ENCODE measurements at regions not wholly inside any gene's neighbourhood (a gene's known extent, or its start where the extent isn't known, plus 50 kb on each side); places are given as distances from the start of the nearest gene placed in this dataset.

GRCh38 chr2:194735837-194736542 is 921.0 kb upstream of the SLC39A10 start:
- TF ChIP-seq, protein P1, sequence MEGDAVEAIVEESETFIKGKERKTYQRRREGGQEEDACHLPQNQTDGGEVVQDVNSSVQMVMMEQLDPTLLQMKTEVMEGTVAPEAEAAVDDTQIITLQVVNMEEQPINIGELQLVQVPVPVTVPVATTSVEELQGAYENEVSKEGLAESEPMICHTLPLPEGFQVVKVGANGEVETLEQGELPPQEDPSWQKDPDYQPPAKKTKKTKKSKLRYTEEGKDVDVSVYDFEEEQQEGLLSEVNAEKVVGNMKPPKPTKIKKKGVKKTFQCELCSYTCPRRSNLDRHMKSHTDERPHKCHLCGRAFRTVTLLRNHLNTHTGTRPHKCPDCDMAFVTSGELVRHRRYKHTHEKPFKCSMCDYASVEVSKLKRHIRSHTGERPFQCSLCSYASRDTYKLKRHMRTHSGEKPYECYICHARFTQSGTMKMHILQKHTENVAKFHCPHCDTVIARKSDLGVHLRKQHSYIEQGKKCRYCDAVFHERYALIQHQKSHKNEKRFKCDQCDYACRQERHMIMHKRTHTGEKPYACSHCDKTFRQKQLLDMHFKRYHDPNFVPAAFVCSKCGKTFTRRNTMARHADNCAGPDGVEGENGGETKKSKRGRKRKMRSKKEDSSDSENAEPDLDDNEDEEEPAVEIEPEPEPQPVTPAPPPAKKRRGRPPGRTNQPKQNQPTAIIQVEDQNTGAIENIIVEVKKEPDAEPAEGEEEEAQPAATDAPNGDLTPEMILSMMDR (IDR thresholded peaks at IDR 0.05; ENCODE audit: borderline replicate concordance, extremely low read depth, insufficient read depth), result no peak
- Histone ChIP-seq H3K4me1 (ENCODE audit: control insufficient read depth in 2 of 3, insufficient read depth in 2 of 3, low read depth in 1 of 3, low read length in 3 of 3) (no peaks in the 10 kb centered on the region), H3K9me3 (ENCODE audit: control insufficient read depth in 2 of 3, insufficient read depth in 1 of 3, low read length in 3 of 3) (no peaks in the 10 kb centered on the region), H3K27ac (ENCODE audit: low read depth in 2 of 2, low read length in 2 of 2) (no peak overlapping the region), H3K36me3 (ENCODE audit: control insufficient read depth in 2 of 3, insufficient read depth in 3 of 3, low read length in 3 of 3) (no peaks in the 10 kb centered on the region), H3K4me3 (ENCODE audit: low read length in 3 of 3) (no peak overlapping the region), H3K27me3 (ENCODE audit: control insufficient read depth, insufficient read depth, low read length) (no peaks in the 10 kb centered on the region), H3K9ac (ENCODE audit: low read length in 3 of 3) (no peak overlapping the region)
- FAIRE-seq, result no peak
- no peak for DNase-seq
- intact Hi-C loops (cut with DNase I), result no loop called here

GRCh38 chr2:194730266-194730665 is 926.8 kb upstream of the SLC39A10 start:
- Histone ChIP-seq H3K27ac (ENCODE audit: low read depth in 2 of 2, low read length in 2 of 2) (no peak overlapping the region), H3K36me3 (ENCODE audit: control insufficient read depth in 2 of 3, insufficient read depth in 3 of 3, low read length in 3 of 3) (no peaks in the 10 kb centered on the region), H3K9ac (ENCODE audit: low read length in 3 of 3) (no peak overlapping the region), H3K27me3 (ENCODE audit: control insufficient read depth, insufficient read depth, low read length) (no peaks in the 10 kb centered on the region), H3K4me3 (ENCODE audit: low read length in 3 of 3) (no peak overlapping the region), H3K9me3 (ENCODE audit: control insufficient read depth in 2 of 3, insufficient read depth in 1 of 3, low read length in 3 of 3) (no peaks in the 10 kb centered on the region), H3K4me1 (ENCODE audit: control insufficient read depth in 2 of 3, insufficient read depth in 2 of 3, low read depth in 1 of 3, low read length in 3 of 3) (no peaks in the 10 kb centered on the region)
- FAIRE-seq, result no peak
- TF ChIP-seq, protein P1 (IDR thresholded peaks at IDR 0.05; ENCODE audit: borderline replicate concordance, extremely low read depth, insufficient read depth), result no peak
- DNase-seq, result no peak
- intact Hi-C loops (cut with DNase I), result no loop called here

GRCh38 chr2:194725169-194725568 is 931.9 kb upstream of the SLC39A10 start:
- TF ChIP-seq, protein P1 (IDR thresholded peaks at IDR 0.05; ENCODE audit: borderline replicate concordance, extremely low read depth, insufficient read depth), result no peak
- no peaks in the 10 kb centered on the region for H3K4me1 ChIP-seq (ENCODE audit: control insufficient read depth in 2 of 3, insufficient read depth in 2 of 3, low read depth in 1 of 3, low read length in 3 of 3)
- intact Hi-C loops (cut with DNase I), result no loop called here
- no peak overlapping the region for H3K4me3 ChIP-seq (ENCODE audit: low read length in 3 of 3)
- no peak overlapping the region for H3K9ac ChIP-seq (ENCODE audit: low read length in 3 of 3)
- DNase-seq, result no peak
- H3K9me3 ChIP-seq (ENCODE audit: control insufficient read depth in 2 of 3, insufficient read depth in 1 of 3, low read length in 3 of 3), result no peaks in the 10 kb centered on the region
- H3K27ac ChIP-seq (ENCODE audit: low read depth in 2 of 2, low read length in 2 of 2), result no peak overlapping the region
- no peaks in the 10 kb centered on the region for H3K27me3 ChIP-seq (ENCODE audit: control insufficient read depth, insufficient read depth, low read length)
- no peaks in the 10 kb centered on the region for H3K36me3 ChIP-seq (ENCODE audit: control insufficient read depth in 2 of 3, insufficient read depth in 3 of 3, low read length in 3 of 3)
- FAIRE-seq, result no peak

GRCh38 chr2:194723446-194723845 is 933.6 kb upstream of the SLC39A10 start:
- Histone ChIP-seq H3K4me1 (ENCODE audit: control insufficient read depth in 2 of 3, insufficient read depth in 2 of 3, low read depth in 1 of 3, low read length in 3 of 3) (no peaks in the 10 kb centered on the region), H3K9ac (ENCODE audit: low read length in 3 of 3) (no peak overlapping the region), H3K27me3 (ENCODE audit: control insufficient read depth, insufficient read depth, low read length) (no peaks in the 10 kb centered on the region), H3K27ac (ENCODE audit: low read depth in 2 of 2, low read length in 2 of 2) (no peak overlapping the region), H3K9me3 (ENCODE audit: control insufficient read depth in 2 of 3, insufficient read depth in 1 of 3, low read length in 3 of 3) (no peaks in the 10 kb centered on the region), H3K4me3 (ENCODE audit: low read length in 3 of 3) (no peak overlapping the region), H3K36me3 (ENCODE audit: control insufficient read depth in 2 of 3, insufficient read depth in 3 of 3, low read length in 3 of 3) (no peaks in the 10 kb centered on the region)
- TF ChIP-seq, protein P1 (IDR thresholded peaks at IDR 0.05; ENCODE audit: borderline replicate concordance, extremely low read depth, insufficient read depth), result no peak
- no peak for DNase-seq
- intact Hi-C loops (cut with DNase I), result no loop called here
- no peak for FAIRE-seq
